SH-SY5Y (cell line): ENCODE measurements at regions not wholly inside any gene's neighbourhood (a gene's known extent, or its start where the extent isn't known, plus 50 kb on each side); places are given as distances from the start of the nearest gene placed in this dataset.

Source experiments
- GATA2 ChIP-seq: IDR thresholded peaks from 2 replicates; pipeline ENCODE4 v1.6.1; 2011; ENCODE audit warnings: mild to moderate bottlenecking, low read depth, low read length
- GATA3 ChIP-seq: IDR thresholded peaks from 2 replicates; pipeline ENCODE4 v1.6.1; 2011; ENCODE audit warnings: low read depth, mild to moderate bottlenecking, low read length, moderate library complexity

DNA sequence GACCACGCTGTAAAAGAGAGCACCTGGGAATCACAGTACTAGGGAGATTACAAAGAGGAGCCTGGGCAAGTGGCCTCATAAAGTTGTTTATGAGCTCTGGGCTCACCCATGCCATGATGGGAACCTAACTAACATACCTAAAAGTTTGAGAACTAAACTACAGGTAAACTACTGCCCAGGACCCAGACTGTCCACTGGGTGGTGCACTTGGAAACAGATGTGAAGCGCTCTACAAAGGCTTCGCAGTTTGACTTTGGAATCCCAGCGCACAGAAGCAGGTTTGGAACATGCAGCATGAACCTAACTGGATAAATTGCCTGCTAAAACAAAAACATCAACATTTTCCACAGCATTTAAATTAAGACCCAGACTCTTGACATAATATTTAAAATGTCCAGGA lies 418.6 kb downstream of the FAM181B start:
- no peak for TF ChIP-seq GATA2
- no peak for TF ChIP-seq GATA3
